Right cardiac atrium (tissue), 5 donors: ENCODE measurements at regions not wholly inside any gene's neighbourhood (a gene's known extent, or its start where the extent isn't known, plus 50 kb on each side); places are given as distances from the start of the nearest gene placed in this dataset.

Experiments used
- ATAC-seq, 2 donors: fragments of 200-7000 bp; cut with Tn5 transposase; one replicate each; pipeline versions ENCODE4 v1.8.0 to v1.9.1; 2020; ENCODE audit warnings: moderate library complexity in 2 of 2, mild to moderate bottlenecking in 1 of 2
- DNase-seq, 3 donors: peaks; one replicate each; pipeline ENCODE4 v3.0.0-alpha.2; 2020
- H3K27ac ChIP-seq: one replicate; pipeline ENCODE4 v1.5.1; 2013; ENCODE audit warnings: mild to moderate bottlenecking, low read length, control low read depth, moderate library complexity
- H3K27me3 ChIP-seq: one replicate; pipeline ENCODE4 v1.6.1; 2013; ENCODE audit not compliant: control insufficient read depth, insufficient read depth
- H3K4me1 ChIP-seq: one replicate; pipeline ENCODE4 v1.6.1; 2013; ENCODE audit warnings: low read length; ENCODE audit not compliant: control insufficient read depth, insufficient read depth
- H3K4me3 ChIP-seq: one replicate; pipeline ENCODE4 v1.5.1; 2013; ENCODE audit warnings: low read length, control low read depth
- H3K9me3 ChIP-seq: one replicate; pipeline ENCODE4 v1.6.1; 2013; ENCODE audit warnings: low read length; ENCODE audit not compliant: control insufficient read depth
- WGBS: extraction: QIAGEN DNeasy Blood & Tissue Kit; methylation state at CpG from one replicate; pipeline ENCODE4 v1.1.7; 2013; 5-methylcytosine and 5-hydroxymethylcytosine counted together
- intact Hi-C, 4 donors: fragments of 100-400 bp; cut with DNase I; formaldehyde crosslinking; loops; one replicate each; pipeline versions ENCODE4 v1.11.0 to v1.14.0; 2022 to 2023
- donor health status: healthy with polysubstance abuse.
- donor health status: DM: no; HTN: yes; CAD: no.
- donor health status: DM: no; HTN: no; CAD: no.
- donor health status: DM: no; HTN: yes; CAD: no; lungs with severe emphysema.
- donor health status: DM: yes; HTN: yes; CAD: no.

DNA sequence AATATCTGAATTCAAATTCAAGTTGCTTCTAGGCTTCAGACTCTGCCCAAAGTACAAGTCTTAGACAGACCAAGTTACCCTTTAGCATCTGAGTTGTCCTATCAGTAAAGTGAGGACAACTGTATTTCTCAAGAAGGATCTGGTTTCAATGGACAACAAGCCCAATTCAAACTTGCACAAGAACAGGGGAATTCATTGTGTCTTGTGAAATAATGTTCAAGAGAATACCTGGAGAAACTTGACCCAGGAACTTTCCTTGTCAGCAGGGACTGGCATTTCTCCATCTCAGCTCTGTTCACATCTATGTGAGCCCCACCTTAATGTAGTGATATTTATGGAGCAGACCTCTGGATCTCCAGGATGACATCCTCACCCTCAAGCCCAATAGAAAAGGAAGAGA lies 894.9 kb upstream of the SLC10A2 start:
- Histone ChIP-seq H3K9me3 (no peaks in the 10 kb centered on the region), H3K27ac (no peak overlapping the region), H3K4me3 (no peak overlapping the region), H3K27me3 (no peaks in the 10 kb centered on the region), H3K4me1 (no peaks in the 10 kb centered on the region)
- intact Hi-C loops, result no loop called here
- DNase-seq (no peak), ATAC-seq (no peak)

- Histone ChIP-seq H3K27ac (no peak overlapping the region), H3K27me3 (no peaks in the 10 kb centered on the region), H3K4me3 (no peak overlapping the region), H3K9me3 (no peaks in the 10 kb centered on the region), H3K4me1 (no peaks in the 10 kb centered on the region)
- no peak for DNase-seq
- no peak for ATAC-seq
- intact Hi-C loops, result no loop called here
Measured at GRCh38 chr13:103960001-103960400, 893.8 kb upstream of the SLC10A2 start.

GRCh38 chr13:103958691-103959090 lies 892.5 kb upstream of the SLC10A2 start:
- Histone ChIP-seq H3K9me3 (no peaks in the 10 kb centered on the region), H3K4me1 (no peaks in the 10 kb centered on the region), H3K4me3 (no peak overlapping the region), H3K27me3 (no peaks in the 10 kb centered on the region), H3K27ac (no peak overlapping the region)
- WGBS, result 62% methylated on average over 2 of the region's 2 CpGs
- ATAC-seq, result no peak
- intact Hi-C loops, result no loop called here
- DNase-seq, result no peak

GRCh38 chr13:103957939-103958338 lies 891.7 kb upstream of the SLC10A2 start:
- no peak for ATAC-seq
- Histone ChIP-seq H3K4me1 (no peaks in the 10 kb centered on the region), H3K4me3 (no peak overlapping the region), H3K27ac (no peak overlapping the region), H3K9me3 (no peaks in the 10 kb centered on the region), H3K27me3 (no peaks in the 10 kb centered on the region)
- DNase-seq, result no peak
- intact Hi-C loops, result no loop called here

DNA sequence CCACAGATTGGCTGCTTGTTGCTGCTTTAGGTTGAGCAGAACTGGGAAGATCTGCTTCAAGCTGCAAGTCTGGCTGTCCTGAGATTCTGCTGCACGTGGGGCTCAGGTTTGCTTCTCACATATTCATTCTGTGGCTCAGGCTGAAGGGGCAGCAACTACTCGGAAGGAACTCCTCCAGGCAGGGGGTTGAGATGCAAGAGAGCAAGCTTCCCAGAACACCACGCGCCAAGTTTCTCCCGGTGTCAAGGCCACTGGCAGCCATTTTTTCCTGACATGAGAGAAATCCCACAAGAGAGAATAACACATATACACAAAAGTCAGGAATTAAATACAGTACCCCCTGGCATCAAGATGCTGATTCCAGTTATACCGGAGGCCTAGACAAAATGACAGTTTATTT lies 887.6 kb upstream of the SLC10A2 start:
- Histone ChIP-seq H3K4me3 (no peak overlapping the region), H3K9me3 (no peaks in the 10 kb centered on the region), H3K4me1 (no peaks in the 10 kb centered on the region), H3K27ac (no peak overlapping the region), H3K27me3 (no peaks in the 10 kb centered on the region)
- no peak for DNase-seq
- intact Hi-C loops, result no loop called here
- ATAC-seq, result no peak
- 81% methylated on average over 6 of the region's 6 CpGs for WGBS

GRCh38 chr13:103952183-103952582 lies 886.0 kb upstream of the SLC10A2 start:
- Histone ChIP-seq H3K4me3 (no peak overlapping the region), H3K9me3 (no peaks in the 10 kb centered on the region), H3K27ac (no peak overlapping the region), H3K4me1 (no peaks in the 10 kb centered on the region), H3K27me3 (no peaks in the 10 kb centered on the region)
- ATAC-seq (no peak), DNase-seq (no peak)
- intact Hi-C loops, result no loop called here
- 69% methylated on average over 1 of the region's 1 CpG for WGBS

- DNase-seq (no peak), ATAC-seq (no peak)
- intact Hi-C loops, result no loop called here
- Histone ChIP-seq H3K9me3 (no peaks in the 10 kb centered on the region), H3K4me3 (no peak overlapping the region), H3K27ac (no peak overlapping the region), H3K4me1 (no peaks in the 10 kb centered on the region), H3K27me3 (no peaks in the 10 kb centered on the region)
- WGBS, result 71% methylated on average over 6 of the region's 6 CpGs
Measured at GRCh38 chr13:103948426-103948825, 882.2 kb upstream of the SLC10A2 start.

- intact Hi-C loops, result no loop called here
- ATAC-seq (no peak), DNase-seq (no peak)
- Histone ChIP-seq H3K27ac (no peak overlapping the region), H3K9me3 (no peaks in the 10 kb centered on the region), H3K4me3 (no peak overlapping the region), H3K27me3 (no peaks in the 10 kb centered on the region), H3K4me1 (no peaks in the 10 kb centered on the region)
Measured at GRCh38 chr13:103945836-103946235, 879.6 kb upstream of the SLC10A2 start.

DNA sequence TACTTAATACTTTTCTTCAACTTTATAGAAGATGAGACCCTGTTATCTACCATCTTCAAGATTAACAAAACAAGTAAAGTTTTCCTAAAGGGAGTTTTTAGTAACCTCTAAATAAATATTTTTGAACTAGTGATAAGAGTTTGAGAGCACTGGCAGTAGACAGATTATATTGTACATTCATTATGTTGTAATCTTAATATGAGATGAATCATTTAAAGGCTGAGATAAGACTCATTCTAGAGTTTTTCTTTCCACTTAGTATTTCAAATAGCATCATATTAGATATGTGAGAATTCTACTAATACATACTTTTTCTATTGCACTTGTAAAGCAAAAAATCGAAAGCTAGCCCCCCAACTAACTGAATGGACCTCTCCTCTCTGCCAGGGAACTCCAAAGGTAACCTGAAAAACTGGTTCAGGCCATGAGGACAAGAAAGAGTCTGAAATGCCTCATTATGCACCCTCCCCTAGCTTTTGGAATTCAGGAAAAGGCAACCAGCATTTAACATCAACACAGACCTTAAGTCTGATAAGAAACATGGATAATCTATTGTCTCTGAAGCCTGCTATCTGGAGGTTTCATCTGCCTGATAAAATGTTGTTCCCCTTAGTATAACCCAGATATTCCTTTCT lies 875.4 kb upstream of the SLC10A2 start:
- no peak overlapping the region for H3K27ac ChIP-seq
- no peak for ATAC-seq
- H3K9me3 ChIP-seq, result no peaks in the 10 kb centered on the region
- no peaks in the 10 kb centered on the region for H3K4me1 ChIP-seq
- intact Hi-C loops, result no loop called here
- H3K27me3 ChIP-seq, result no peaks in the 10 kb centered on the region
- H3K4me3 ChIP-seq, result no peak overlapping the region
- no peak for DNase-seq
- 49% methylated on average over 1 of the region's 1 CpG for WGBS

GRCh38 chr13:103935117-103935516 lies 868.9 kb upstream of the SLC10A2 start:
- no peak for DNase-seq
- no peak for ATAC-seq
- 92% methylated on average over 4 of the region's 4 CpGs for WGBS
- Histone ChIP-seq H3K4me1 (no peaks in the 10 kb centered on the region), H3K27ac (no peak overlapping the region), H3K27me3 (no peaks in the 10 kb centered on the region), H3K4me3 (no peak overlapping the region), H3K9me3 (no peaks in the 10 kb centered on the region)
- intact Hi-C loops, result no loop called here

GRCh38 chr13:103931885-103932284 lies 865.7 kb upstream of the SLC10A2 start:
- Histone ChIP-seq H3K4me3 (no peak overlapping the region), H3K27ac (no peak overlapping the region), H3K27me3 (no peaks in the 10 kb centered on the region), H3K4me1 (no peaks in the 10 kb centered on the region), H3K9me3 (no peaks in the 10 kb centered on the region)
- 93% methylated on average over 12 of the region's 12 CpGs for WGBS
- no peak for DNase-seq
- ATAC-seq, result no peak
- intact Hi-C loops, result no loop called here

DNA sequence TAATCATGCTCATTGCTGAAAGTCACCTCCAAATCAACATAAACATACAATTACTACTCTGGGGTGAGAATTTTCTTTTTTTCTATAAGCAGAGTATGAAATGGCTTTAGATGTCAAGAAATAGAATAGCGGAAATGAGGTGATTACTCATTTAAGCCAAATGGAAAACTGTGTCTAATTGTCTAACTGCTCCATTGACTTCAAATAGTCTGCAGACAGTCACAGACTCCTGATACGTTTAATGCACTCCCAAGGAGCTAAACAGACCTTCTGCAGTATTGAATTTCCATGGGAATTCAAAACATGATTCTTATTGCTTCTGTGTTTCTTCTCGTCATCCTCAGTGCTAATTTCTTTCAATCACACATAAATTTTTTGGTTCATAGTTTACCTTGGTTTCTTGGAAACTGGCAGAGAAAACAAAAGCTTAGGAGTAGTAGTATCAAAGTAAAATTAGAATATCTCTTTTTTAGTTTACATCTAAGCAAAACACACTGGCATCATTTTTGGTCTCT lies 865.2 kb upstream of the SLC10A2 start:
- no peaks in the 10 kb centered on the region for H3K27me3 ChIP-seq
- H3K4me1 ChIP-seq, result no peaks in the 10 kb centered on the region
- no peaks in the 10 kb centered on the region for H3K9me3 ChIP-seq
- H3K27ac ChIP-seq, result no peak overlapping the region
- 76% methylated on average over 3 of the region's 3 CpGs for WGBS
- intact Hi-C loops, result no loop called here
- ATAC-seq (no peak), DNase-seq (no peak)
- no peak overlapping the region for H3K4me3 ChIP-seq
